ENCODE measurements at regions not wholly inside any gene's neighbourhood (a gene's known extent, or its start where the extent isn't known, plus 50 kb on each side); places are given as distances from the start of the nearest gene placed in this dataset.

GRCh38 chr12:77442633-77443032 is 377.3 kb upstream of the E2F7 start:
- Histone ChIP-seq H3K4me1 (ENCODE audit: low read depth) (no peaks in the 10 kb centered on the region), H3K4me3 (no peak overlapping the region), H3K9me3 (ENCODE audit: low read depth) (no peaks in the 10 kb centered on the region), H3K27me3 (no peaks in the 10 kb centered on the region), H3K36me3 (no peaks in the 10 kb centered on the region), H3K27ac (no peak overlapping the region)
- TF ChIP-seq CTCF (IDR thresholded peaks at IDR 0.05; ENCODE audit: low read depth, low read length), result no peak
- DNase-seq (ENCODE audit: low read depth in 1 of 2, low spot score in 1 of 2), result no peak

DNA sequence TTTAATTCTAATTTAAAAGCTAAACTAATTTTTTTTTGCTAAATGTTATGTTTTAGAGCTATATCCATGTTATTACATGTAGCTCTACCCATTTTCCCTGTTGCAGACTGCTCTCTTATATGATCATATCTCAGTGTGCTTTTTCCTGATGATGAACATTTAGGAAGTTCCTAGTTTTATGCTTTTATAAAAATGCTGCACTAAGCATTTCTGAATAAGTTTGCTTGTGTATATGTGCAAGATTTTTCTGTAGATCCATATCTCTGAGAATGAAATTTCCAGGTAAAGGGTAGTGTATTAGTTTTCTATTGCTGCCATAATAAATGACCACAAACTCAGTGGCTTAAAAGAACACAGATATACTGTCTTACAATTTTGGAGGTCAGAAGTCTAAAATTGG is 374.4 kb upstream of the E2F7 start:
- Histone ChIP-seq H3K27me3 (no peaks in the 10 kb centered on the region), H3K27ac (no peak overlapping the region), H3K4me3 (no peak overlapping the region), H3K36me3 (no peaks in the 10 kb centered on the region), H3K9me3 (ENCODE audit: low read depth) (no peaks in the 10 kb centered on the region), H3K4me1 (ENCODE audit: low read depth) (no peaks in the 10 kb centered on the region)
- TF ChIP-seq CTCF (IDR thresholded peaks at IDR 0.05; ENCODE audit: low read depth, low read length), result no peak
- no peak for DNase-seq (ENCODE audit: low read depth in 1 of 2, low spot score in 1 of 2)

- no peak for TF ChIP-seq CTCF (IDR thresholded peaks at IDR 0.05; ENCODE audit: low read depth, low read length)
- Histone ChIP-seq H3K4me1 (ENCODE audit: low read depth) (peaks cover 4% of the 10 kb centered on the region), H3K4me3 (no peak overlapping the region), H3K9me3 (ENCODE audit: low read depth) (no peaks in the 10 kb centered on the region), H3K36me3 (no peaks in the 10 kb centered on the region), H3K27ac (no peak overlapping the region), H3K27me3 (no peaks in the 10 kb centered on the region)
- no peak for DNase-seq (ENCODE audit: low read depth in 1 of 2, low spot score in 1 of 2)
Observed at GRCh38 chr12:77438644-77439043, 373.3 kb upstream of the E2F7 start.

GRCh38 chr12:77437206-77437605 is 371.8 kb upstream of the E2F7 start:
- Histone ChIP-seq H3K4me3 (no peak overlapping the region), H3K9me3 (ENCODE audit: low read depth) (no peaks in the 10 kb centered on the region), H3K27ac (no peak overlapping the region), H3K27me3 (no peaks in the 10 kb centered on the region), H3K36me3 (no peaks in the 10 kb centered on the region), H3K4me1 (ENCODE audit: low read depth) (peaks cover 4% of the 10 kb centered on the region)
- no peak for TF ChIP-seq CTCF (IDR thresholded peaks at IDR 0.05; ENCODE audit: low read depth, low read length)
- DNase-seq (ENCODE audit: low read depth in 1 of 2, low spot score in 1 of 2), result no peak

DNA sequence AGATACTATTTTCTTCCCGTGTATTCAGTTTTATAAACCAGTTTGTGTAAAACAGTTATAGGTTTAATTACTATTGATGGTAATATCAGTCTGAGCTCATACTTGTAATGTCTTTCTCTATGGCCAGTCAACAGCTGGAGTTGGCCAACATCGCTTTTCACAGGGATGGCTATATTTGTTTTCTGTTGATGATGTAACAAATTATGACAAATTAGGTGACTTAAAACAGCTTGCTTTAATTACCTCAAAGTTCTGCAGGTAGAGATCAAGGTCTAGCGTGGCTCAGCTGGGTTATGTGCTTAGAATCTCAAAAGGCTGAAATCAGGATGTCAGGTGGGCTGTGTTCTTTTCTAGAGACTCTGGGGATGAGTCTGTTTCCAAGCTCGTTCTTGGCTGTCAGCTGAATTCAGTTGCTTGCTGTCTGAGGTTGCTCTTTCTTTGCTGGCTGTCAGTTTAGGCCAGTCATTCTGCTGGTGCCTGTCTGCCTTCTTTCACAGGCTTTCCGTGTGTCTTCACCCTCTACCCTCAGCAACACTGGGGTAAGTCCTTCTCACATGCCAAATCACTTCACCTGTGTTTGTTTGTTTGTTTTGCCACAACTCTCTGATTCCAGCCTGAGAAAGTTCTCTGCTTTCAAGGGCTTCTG is 370.2 kb upstream of the E2F7 start:
- TF ChIP-seq CTCF (IDR thresholded peaks at IDR 0.05; ENCODE audit: low read depth, low read length), result no peak
- Histone ChIP-seq H3K9me3 (ENCODE audit: low read depth) (no peaks in the 10 kb centered on the region), H3K4me1 (ENCODE audit: low read depth) (peaks cover 4% of the 10 kb centered on the region), H3K27ac (no peak overlapping the region), H3K36me3 (no peaks in the 10 kb centered on the region), H3K4me3 (no peak overlapping the region), H3K27me3 (no peaks in the 10 kb centered on the region)
- peak in 1 of 2 donors; percentile 1 for DNase-seq (ENCODE audit: low read depth in 1 of 2, low spot score in 1 of 2)

Data from cardiac muscle cell (in vitro differentiated cells and primary cell).